ENCODE measurements at regions not wholly inside any gene's neighbourhood (a gene's known extent, or its start where the extent isn't known, plus 50 kb on each side); places are given as distances from the start of the nearest gene placed in this dataset.

- TF ChIP-seq, protein P1, sequence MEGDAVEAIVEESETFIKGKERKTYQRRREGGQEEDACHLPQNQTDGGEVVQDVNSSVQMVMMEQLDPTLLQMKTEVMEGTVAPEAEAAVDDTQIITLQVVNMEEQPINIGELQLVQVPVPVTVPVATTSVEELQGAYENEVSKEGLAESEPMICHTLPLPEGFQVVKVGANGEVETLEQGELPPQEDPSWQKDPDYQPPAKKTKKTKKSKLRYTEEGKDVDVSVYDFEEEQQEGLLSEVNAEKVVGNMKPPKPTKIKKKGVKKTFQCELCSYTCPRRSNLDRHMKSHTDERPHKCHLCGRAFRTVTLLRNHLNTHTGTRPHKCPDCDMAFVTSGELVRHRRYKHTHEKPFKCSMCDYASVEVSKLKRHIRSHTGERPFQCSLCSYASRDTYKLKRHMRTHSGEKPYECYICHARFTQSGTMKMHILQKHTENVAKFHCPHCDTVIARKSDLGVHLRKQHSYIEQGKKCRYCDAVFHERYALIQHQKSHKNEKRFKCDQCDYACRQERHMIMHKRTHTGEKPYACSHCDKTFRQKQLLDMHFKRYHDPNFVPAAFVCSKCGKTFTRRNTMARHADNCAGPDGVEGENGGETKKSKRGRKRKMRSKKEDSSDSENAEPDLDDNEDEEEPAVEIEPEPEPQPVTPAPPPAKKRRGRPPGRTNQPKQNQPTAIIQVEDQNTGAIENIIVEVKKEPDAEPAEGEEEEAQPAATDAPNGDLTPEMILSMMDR (IDR thresholded peaks at IDR 0.05; ENCODE audit: low read length) = no peak
- TF ChIP-seq EZH2 (IDR thresholded peaks at IDR 0.05; ENCODE audit: borderline replicate concordance, low read length) = no peak
Observed at GRCh38 chr9:118670011-118670953, 699.0 kb downstream of the BRINP1 start.

Data from OCI-LY1 (cell line).